ENCODE measurements at regions not wholly inside any gene's neighbourhood (a gene's known extent, or its start where the extent isn't known, plus 50 kb on each side); places are given as distances from the start of the nearest gene placed in this dataset.

DNA sequence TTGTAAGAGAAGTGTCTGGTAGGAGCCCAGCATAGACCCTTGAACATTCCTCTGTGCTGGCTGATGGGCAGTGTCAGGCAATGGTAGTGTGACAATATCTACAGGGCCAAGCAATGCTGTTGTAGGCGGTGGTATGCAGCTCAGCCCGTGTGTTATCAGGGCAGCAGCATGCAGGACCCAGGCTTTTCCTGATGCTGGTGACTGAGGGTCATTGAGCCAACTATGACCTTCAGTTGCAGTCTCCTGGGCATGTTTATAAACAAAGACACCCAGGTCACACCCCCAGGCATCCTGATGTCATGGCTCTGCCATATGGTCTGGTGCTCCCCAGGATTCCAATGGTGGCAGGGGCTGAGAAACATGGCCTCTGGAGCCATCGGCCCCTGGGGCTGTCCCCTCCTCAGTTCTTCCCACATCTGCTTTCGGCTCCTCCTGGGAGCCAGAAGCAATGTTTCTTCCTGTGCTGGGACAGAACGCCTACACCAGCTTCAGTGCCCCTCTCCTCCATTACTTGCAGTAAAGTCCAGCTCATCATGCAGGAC is 518.0 kb upstream of the HS6ST1 start:
- no peak for DNase-seq

DNA sequence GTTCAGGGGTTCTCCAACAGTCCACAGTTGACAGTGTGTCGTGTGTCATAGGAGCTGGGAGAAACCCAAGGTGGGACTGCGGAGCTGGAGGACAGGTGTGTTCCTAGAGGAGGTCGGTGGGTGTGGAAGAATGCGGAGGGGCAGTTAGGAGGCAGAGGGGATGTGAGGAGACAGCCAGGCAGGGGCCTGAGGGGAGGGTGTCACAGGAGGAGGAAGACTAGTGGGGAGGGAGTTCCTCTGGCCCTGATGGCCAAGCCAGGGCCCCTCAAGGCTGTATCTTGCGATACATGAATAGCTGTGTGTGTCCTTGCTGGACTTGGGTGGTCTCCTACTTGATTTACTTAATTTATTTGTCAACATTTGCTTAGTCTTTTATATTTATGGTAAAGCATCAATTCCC is 519.6 kb upstream of the HS6ST1 start:
- no peak for DNase-seq

DNA sequence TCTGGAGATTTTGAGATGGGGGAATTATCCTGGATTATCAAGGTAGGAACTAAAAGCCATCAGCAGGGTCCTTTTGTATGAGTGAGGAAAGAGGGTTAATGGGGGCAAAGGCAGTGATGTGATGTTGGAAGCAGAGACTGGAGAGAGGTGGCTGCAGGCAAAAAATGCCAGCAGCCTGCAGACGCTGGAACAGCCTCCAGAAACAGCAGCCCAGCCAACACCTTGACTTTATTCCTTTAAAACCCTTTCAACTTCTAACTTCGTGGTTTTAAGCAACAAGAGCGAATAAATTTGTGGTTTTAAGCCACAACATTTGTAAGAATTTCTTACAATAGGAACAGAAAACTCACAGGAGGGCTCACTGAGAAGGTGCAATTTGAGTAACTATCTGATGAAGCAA is 523.1 kb upstream of the HS6ST1 start:
- DNase-seq: no peak

DNA sequence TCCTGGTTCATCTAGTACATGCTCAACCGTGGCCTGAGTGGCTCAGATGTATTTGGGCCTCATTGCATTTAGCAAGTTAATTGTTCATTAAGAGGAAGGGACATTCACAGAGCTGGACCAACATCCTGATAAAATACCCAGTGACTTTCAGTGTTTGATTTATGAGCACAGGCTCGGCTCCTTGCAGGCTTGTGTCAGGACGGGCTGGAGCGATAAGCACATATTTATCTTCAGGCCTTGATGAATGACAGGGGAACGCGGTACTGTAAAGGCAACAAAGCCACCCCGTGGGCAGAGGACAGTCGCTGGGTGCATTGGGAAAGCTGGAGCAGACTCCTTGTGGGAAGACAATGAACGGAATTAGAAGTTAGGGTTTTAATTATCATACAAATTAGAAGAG is 548.6 kb upstream of the HS6ST1 start:
- DNase-seq: no peak

DNA sequence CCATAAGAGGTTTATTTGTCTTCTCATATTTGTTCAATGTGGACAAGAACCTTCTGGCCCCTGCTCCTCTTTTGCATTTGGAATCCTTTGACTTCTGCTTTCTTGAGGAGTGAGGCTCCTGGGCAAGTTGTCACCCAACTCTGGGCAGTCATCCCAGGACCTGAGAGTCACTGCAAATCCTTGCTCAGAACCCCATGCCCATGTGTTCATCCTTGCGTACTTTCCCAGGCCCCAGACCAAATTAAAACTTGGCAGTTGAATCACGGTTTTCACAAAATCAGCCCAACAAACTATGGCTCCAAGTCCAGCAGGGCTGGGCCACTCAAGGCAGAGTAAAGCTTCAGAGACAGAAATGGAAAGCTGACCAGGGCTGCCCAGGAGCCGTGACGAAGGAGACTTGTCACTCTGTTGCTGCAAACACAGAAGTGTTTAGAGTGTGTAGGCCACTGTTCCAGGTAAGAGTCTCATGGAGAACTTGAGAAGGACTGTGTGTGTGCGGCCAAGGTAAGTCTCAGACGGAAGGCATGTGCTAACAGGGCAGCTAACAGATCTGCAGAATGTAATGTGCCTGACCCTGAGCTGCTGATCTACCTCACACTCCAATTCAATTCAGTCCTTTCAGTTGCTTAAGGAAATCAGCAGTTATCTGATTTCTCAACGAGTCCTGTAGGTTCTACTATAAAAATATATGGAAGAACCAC is 549.4 kb upstream of the HS6ST1 start:
- DNase-seq: no peak

DNA sequence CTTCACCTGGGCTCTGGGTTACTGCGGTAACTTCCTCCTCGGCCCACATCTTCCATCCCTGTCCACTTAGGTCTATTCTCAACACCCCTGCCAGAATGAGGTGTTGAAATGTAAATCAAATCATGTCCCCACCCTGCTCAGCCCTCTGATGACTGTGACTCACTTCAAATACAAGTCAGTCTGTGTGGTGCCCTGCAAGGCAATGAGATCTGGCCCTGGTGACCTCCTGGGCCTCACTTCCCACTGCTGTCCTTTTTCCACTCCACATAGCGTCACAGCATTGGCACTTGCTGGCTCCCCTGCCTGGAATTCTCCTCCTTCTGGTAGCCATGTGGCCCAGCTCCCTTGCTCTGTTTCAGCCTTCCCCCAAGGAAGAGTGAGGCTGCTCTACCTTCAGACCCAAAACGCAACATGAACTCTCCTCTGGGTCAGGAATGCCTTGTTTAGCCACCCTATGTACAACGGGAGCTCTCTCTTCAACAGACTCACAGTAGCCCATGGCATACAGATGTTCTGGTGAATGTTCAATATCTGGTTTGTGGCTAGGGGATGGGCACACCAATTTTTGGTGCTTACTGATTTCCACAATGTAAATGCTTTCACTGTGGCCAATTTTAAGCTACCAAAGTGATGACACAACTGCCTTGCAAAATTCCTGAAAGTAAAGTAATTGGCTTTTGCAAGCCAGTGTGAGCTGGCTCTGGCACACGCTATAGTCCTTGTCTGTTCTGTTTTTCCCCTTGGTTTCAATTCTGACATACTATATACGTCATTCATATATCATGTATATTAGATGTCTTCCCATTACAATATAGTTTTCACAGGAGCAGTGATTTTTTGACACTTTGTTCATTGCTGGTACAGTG is 550.3 kb upstream of the HS6ST1 start:
- no peak for DNase-seq

DNA sequence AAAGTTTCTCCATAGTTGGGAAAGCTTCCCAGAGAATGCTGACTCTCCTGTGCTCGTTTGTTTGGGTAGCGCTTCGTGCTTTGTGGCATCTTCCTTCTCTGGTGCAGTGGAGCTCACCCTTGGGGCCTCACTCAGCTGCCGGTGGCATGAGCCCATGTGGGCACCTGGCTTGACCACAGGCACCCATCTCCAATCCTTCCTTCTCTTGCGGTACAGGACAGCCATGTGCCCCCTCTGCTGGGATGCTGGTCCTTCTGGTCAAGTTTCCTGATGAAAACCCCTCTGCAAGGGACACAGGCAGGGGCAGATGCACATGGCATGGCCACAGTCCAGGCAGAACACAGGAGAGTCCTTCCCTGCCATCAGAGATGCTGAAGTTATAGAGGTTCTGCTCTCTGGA is 555.9 kb upstream of the HS6ST1 start:
- DNase-seq: no peak

DNA sequence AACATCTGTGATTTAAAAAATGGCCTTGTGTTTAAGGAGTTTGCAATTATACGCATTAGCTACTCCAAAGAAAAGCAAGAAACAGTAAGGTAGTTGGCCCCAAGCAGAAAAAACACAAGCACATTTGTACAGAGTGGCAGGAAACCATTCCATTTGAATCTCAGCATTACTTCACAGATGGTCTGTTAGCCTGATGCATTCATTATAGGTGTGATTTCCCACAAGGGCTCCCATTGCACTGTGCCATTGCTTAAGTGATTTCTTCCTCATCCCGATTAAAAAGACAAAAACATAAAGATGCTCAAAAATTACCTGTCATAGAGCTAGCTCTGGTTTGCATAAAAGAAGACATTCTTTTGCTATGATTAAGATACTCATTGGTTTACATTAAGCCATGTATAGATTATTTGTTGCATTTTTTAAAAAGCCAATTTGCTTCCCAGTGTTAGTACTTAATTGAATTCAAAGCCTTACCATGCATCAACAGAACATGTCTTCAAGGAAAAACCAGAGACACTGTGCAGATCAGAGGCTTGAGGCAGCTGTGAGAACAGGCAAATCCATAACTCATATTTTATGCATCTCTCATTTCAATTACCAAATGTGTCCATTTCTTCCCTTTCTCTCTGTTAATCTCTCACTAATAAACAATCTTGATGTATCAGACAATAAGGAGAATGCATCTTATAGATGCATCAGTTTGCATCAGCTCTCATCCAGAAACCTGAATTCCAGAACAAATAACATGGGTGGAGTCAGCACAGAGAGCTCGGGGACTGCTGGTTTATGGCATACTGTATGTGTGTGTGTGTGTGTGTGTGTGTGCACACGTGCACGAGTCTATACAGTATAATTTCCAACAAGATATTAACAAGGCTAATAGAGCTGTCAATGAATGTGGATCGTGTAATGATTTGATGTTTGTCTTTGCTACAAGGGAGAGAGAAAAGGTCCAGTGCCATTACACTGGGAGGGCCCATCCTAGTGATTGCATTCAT is 558.6 kb upstream of the HS6ST1 start:
- no peak for DNase-seq

DNA sequence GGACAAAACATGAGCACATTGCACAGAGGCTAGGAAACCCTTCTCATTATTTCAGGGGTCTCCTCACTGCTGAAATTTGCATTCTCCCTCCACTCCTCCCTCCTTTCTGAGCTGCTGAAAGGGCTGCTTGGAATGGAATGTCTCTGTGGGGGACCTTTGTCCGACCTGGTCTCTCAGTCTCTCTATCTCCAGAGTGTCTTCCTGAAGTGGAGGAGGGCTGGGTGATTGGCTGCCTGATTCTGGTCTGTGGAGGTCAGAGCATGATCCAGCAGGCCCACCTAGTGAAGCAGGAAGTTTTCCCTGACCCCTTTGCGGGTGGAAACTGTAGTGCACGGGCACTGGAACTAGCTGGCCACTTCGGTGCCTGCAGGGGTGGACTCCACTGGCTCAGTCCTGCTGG is 560.5 kb upstream of the HS6ST1 start:
- no peak for DNase-seq

DNA sequence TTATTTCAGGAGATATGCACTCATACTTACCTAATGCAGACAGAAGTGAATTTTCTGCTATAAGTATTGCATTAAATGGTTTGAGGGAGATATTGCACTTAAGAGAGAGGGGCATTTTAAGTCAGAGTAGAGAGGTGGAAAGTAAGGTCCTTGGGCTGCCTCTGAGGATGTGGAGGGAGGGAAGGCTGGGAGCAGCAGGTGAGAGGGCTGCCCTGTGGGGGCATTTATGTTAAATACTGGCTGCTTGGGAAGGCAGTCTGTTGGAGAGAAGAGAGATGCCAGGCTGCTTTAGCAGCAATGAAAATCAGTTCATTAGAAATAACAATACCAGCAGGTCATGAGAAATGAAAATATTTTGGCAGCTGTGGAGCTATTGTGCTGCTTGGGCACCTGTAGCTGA is 576.2 kb upstream of the HS6ST1 start:
- DNase-seq: no peak

DNA sequence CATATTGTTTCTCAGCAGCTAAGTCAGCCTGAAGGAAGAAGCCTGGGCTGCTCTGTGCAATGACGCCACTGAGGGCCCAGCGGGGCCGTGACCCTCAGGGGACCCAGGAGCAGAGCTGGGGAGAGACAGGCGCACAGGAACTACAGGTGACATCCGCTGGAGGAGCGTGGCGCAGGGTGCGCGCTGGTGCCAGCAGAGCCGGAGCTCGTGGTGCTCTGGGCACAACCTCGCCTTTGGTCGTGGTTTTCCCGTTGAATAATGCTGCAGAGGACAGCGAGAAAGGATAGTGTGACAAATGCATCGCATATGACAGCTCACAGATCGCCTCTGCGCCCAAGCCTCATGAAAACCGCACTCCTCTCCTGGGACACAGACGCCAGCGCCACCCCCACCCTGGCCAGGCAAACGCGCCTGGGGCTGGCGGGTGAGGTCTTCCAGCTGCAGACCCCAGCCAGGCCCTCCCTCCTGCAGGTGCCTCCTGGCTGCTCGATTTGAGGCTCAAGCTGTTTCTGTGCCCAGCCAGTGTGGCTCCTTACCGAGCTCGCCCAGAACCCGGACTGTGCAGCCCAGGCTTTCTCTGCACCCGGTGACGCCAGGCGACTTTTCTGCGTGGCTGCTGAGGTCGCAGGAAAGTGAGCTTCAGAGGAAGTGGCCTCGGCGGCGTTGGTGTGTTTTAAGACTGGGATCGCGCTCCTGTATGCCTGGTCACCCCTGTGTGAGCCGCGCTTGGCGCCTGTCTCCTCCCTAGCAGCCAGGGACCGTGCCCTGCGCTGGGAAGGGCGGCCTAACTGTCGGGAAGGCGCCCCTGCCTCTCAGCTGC is 583.1 kb upstream of the HS6ST1 start:
- DNase-seq: no peak

DNA sequence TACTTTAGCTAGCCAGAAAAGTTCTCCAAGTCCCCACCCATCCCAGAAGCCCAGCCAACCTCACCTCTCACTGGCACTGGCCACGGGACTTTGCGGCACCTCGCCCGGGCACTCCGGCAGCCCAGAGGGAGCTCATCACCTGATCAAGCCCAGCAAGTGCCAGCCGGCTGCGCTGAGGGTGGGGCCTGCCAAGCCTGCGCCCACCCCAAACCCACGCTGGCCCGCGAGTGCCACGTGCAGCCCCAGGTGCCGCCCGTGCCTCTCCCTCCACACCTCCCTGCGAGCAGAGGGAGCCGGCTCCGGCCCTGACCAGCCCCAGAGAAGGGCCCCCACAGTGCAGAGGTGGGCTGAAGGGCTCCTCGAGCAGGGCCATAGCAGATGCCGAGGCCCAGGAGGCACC is 585.0 kb upstream of the HS6ST1 start:
- DNase-seq: no peak

DNA sequence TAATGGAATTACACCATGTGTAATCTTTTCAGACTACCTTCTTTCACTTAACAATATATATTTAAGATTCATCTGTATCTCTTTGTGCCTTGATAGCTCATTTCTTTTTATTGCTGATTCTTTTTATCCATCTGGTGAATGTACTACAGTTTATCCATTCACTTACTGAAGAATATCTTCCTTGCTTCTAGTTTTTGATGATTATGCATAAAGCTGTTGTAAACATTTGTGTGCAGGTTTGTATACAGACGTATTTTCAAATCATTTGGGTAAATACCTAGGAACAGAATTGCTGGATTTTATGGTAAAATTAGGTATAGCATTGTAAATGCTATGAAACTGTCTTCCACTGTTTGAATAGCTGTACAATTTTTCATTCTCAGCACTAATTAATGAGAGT is 592.6 kb upstream of the HS6ST1 start:
- DNase-seq: no peak

DNA sequence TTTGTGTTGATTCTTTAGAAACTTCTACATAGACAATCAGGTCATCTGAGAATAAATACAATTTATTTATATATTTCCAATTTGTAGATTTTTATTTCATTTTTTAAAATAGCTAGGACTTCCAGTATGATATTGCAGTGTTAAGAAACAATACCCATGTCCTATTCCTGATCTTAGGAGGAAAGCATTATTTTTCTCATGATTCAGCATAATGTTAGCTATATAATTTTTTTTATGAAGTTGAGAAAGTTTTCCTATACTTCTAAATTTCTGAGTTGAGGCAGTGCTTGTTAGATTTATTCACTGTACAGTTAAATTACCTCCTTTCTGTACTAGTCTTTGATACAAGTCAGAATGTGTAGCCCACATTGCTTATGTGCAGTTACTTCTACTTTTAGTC is 595.7 kb upstream of the HS6ST1 start:
- DNase-seq: no peak

DNA sequence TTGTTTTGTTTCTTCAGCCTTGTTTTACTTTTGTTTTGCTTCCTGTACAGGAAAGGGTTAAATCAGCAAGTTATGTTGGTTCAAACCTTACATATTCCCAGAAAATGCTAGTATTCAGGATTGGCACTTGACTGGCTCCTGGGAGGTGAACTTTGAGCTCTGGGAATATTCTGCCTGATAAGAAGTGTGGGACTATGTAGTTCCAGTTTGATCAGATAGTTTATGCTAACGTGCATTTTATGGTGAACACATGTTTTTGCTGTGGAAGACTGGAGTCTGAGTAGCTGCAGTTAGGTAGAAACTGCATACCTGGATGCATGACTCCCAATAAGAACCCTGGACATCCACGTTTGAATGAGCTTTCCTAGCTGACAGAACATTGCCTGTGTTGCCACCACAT is 603.1 kb upstream of the HS6ST1 start:
- DNase-seq: no peak

DNA sequence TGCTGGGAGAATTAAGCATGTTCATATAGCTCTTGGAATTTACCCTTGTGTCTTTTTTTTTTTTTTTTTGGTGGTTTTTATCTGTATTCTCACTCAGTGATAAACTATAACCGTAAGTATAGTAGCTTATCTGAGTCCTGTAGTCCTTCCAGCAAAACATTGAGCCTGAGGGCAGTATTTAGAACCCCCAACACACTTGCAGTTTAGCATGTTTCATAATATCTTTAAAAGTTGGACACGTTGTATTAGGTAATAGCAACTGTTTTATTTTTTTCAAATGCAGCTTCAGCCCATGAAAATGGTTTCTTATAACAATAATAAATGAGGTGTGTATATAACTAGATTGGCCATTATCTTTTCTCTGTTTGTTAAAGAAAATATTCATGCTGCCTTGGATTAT is 603.5 kb upstream of the HS6ST1 start:
- DNase-seq: no peak

DNA sequence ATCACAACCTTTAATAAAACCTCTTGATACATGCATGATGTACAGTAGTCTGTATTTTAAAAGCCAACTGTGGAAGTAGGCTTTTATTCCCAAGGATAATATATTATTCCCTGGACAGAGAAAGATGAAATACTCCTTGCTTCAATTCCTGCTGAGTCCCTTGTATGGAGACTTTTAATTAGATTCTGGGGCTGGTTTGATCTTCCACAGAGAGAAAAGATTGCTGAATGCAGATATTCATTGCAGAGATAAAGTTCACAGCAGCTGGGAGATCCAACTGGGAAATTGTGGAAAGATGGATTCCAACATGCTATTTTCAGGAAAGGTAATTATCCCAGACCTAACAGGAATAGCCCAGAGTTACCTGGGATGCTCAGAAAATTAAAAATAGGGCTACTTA is 607.0 kb upstream of the HS6ST1 start:
- no peak for DNase-seq

DNA sequence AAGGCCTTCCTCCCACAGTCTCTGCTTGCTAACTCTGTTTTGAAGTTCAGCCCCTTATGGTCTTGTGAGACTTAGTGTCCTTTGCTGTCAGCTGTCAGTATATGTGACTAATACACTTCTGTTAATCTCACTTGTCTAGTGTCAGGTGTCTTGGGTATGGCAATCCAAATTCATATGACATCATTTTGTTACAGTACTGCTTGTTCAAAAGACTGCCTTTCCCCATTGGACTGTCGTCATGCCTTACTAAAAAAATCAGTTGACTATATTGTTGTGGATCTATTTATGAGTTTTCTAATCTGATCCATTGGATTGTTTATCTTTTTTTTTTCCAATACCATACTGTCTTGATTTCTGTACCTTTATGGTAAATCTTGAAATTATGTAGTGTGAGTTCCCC is 611.4 kb upstream of the HS6ST1 start:
- DNase-seq: no peak

DNA sequence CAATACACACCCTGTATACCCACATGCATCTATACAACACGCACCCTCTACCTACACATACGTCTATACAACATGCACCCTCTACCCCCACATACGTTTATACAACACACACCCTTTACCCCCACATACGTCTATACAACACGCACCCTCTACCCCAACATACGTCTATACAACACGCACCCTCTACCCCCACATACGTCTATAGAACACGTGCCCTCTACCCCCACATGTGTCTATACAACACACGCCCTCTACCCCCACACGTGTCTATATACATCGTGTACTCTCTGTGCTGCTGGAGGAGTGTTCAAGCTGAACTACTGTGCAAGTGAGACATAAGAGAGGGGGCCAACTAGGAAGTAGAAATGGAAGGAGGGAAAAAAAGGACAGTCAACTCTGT is 621.7 kb upstream of the HS6ST1 start:
- no peak for DNase-seq

DNA sequence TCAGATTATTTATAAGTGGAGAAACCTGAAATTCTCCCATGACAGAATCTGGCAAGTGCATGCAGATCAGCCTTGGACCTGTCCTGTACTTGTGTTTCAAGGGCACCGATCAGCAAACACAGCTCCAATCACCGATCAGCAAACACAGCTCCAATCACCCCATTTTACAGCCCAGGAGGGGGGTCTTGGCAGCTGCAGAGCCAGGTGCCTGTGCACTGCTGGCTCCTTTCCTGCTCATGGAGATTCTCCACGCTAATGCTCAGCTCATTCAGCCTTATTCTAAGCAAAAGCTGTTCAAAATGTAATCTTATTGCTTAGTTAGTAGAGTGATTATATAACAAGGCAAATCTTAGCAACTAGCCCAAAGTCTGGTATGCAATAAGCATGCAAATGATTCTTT is 623.1 kb upstream of the HS6ST1 start:
- no peak for DNase-seq

DNA sequence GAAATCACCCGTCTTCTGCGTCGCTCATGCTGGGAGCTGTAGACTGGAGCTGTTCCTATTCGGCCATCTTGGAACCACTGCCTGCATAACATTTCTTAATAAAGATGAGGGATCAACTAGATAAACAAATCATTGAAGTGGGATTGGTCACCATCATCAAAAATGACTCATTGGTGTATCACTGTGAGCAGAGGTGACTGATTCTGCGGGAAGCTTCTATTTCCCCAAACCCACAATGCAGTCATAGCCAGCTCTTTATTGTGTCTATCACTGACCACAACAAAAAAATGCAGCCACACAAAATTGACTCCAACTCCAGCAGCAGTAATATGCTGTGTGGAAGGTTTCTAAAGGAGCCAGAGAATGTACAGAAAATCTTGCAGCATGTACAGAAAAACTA is 630.7 kb upstream of the HS6ST1 start:
- DNase-seq: no peak

DNA sequence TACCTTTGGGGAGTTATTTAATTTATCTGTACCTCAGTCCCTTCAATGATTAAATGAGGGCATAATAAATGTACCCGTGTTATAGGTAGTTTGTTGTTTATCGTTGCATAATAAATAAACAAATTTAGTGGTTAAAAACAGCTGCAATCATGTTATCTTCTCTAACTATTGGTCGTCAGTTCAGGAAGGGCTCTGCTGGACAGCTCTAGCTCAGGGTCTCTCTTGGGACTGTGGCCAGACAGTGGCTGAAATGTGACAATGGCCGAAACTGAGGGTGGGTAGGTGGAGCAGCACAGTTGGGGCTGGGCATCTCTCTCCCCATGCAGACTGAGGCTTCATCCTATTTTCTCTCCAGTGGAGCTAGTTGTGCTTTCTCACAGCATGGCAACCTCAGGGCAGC is 632.1 kb upstream of the HS6ST1 start:
- DNase-seq: no peak
